HepG2 (cell line): ENCODE measurements at regions not wholly inside any gene's neighbourhood (a gene's known extent, or its start where the extent isn't known, plus 50 kb on each side); places are given as distances from the start of the nearest gene placed in this dataset.

Source experiments
- BCL6 ChIP-seq: IDR thresholded peaks from 2 replicates; pipeline ENCODE4 v1.6.1; 2016; ENCODE audit warnings: missing genetic modification reagents, missing compliant biosample characterization
- CCAR2 ChIP-seq: fragments of 200-400 bp; formaldehyde crosslinking; optimal IDR thresholded peaks from 2 replicates; pipeline ENCODE3; 2018; ENCODE audit warnings: low read depth, mild to moderate bottlenecking, low read length, moderate library complexity
- GABPA ChIP-seq, 2 experiments: IDR thresholded peaks; 2 replicates each; pipeline ENCODE4 v1.6.1; 2011 to 2016; ENCODE audit warnings: low read depth in 2 of 2, low read length in 1 of 2, missing biosample characterization in 1 of 2, missing genetic modification characterization in 1 of 2
- HDAC2 ChIP-seq: sonication (generic); formaldehyde crosslinking; IDR thresholded peaks from 2 replicates; pipeline ENCODE4 v1.4.0; 2020; ENCODE audit warnings: missing genetic modification reagents
- HMG20A ChIP-seq: IDR thresholded peaks from 2 replicates; pipeline ENCODE4 v1.6.1; 2016; ENCODE audit warnings: borderline replicate concordance
- JUNB ChIP-seq: sonication (generic); formaldehyde crosslinking; IDR thresholded peaks from 2 replicates; pipeline ENCODE4 v1.8.0; 2022; ENCODE audit warnings: missing genetic modification reagents, mild to moderate bottlenecking, borderline replicate concordance
- MEIS2 ChIP-seq: sonication (generic); formaldehyde crosslinking; IDR thresholded peaks from 2 replicates; pipeline ENCODE4 v1.9.0; 2021; ENCODE audit warnings: mild to moderate bottlenecking, missing genetic modification reagents
- MIER2 ChIP-seq: IDR thresholded peaks from 2 replicates; pipeline ENCODE4 v1.6.1; 2016; ENCODE audit warnings: missing biosample characterization, missing genetic modification reagents
- SPEN ChIP-seq: sonication (generic); formaldehyde crosslinking; IDR thresholded peaks from 2 replicates; pipeline ENCODE4 v1.5.1; 2020; ENCODE audit warnings: low read depth, mild to moderate bottlenecking, missing genetic modification reagents
- ZNF788 ChIP-seq: sonication (generic); formaldehyde crosslinking; IDR thresholded peaks from 2 replicates; pipeline ENCODE4 v1.5.0; 2020; ENCODE audit warnings: mild to moderate bottlenecking, missing genetic modification reagents, borderline replicate concordance
- ZSCAN20 ChIP-seq: sonication (generic); formaldehyde crosslinking; IDR thresholded peaks from 2 replicates; pipeline ENCODE4 v1.4.0; 2020; ENCODE audit warnings: missing genetic modification reagents, mild to moderate bottlenecking, borderline replicate concordance
- TF ChIP-seq, protein P1 (sequence below): IDR thresholded peaks from 2 replicates; pipeline ENCODE4 v1.6.1; 2016; ENCODE audit warnings: low read depth, control low read depth
- TF ChIP-seq, protein P2 (sequence below): sonication (generic); formaldehyde crosslinking; IDR thresholded peaks from 2 replicates; pipeline ENCODE4 v1.5.0; 2020; ENCODE audit warnings: mild to moderate bottlenecking, low read depth, missing genetic modification reagents, borderline replicate concordance
- TF ChIP-seq, protein P3 (sequence below): sonication (generic); formaldehyde crosslinking; IDR thresholded peaks from 2 replicates; pipeline ENCODE4 v1.8.0; 2022; ENCODE audit warnings: mild to moderate bottlenecking, missing genetic modification reagents
- TF ChIP-seq, protein P4 (sequence below): sonication (generic); formaldehyde crosslinking; conservative IDR thresholded peaks from 2 replicates; pipeline ENCODE4 v1.4.0; 2020; ENCODE audit warnings: missing genetic modification reagents
- TF ChIP-seq, protein P5 (sequence below): sonication (generic); formaldehyde crosslinking; conservative IDR thresholded peaks from 2 replicates; pipeline ENCODE4 v1.8.0; 2022; ENCODE audit warnings: mild to moderate bottlenecking, moderate library complexity, missing genetic modification reagents
- TF ChIP-seq, protein P6 (sequence below): sonication (generic); formaldehyde crosslinking; IDR thresholded peaks from 2 replicates; pipeline ENCODE4 v1.5.1; 2020; ENCODE audit warnings: mild to moderate bottlenecking, missing genetic modification reagents

DNA sequence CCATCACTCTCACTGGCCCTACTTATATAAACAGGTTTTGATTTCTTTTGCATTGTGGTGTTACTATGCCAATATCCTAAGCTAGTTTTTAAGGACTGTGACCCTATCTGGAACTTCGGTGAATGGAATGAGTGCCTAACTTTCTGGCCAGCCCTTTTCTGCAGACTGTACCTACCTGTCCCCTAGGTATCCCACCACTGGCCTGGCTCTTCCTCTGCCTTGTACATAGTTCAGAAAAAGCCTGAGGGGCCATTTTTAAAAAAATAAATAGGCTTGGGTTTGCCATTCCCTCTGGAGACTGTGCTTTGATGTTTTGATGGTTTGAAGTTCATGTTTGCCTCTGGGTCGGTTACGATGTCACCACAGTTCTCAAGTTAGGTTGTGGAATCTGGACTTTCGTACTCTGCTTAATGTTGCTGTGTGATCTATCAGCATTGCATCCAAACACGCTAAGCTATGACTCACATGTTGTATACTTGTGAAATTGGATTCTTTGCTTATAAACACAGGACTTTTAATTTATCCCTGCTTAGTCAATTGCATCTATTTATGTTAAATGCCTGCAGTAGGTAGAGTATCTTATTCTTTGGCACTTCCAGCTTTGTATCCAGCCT is 182.0 kb downstream of the ANKRD50 start (continued):
- TF ChIP-seq, protein P1, sequence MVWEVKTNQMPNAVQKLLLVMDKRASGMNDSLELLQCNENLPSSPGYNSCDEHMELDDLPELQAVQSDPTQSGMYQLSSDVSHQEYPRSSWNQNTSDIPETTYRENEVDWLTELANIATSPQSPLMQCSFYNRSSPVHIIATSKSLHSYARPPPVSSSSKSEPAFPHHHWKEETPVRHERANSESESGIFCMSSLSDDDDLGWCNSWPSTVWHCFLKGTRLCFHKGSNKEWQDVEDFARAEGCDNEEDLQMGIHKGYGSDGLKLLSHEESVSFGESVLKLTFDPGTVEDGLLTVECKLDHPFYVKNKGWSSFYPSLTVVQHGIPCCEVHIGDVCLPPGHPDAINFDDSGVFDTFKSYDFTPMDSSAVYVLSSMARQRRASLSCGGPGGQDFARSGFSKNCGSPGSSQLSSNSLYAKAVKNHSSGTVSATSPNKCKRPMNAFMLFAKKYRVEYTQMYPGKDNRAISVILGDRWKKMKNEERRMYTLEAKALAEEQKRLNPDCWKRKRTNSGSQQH (CRISPR knock-in tag) = 0 out of 2 replicates have a peak, but pooled peaks have one; percentile 30
- TF ChIP-seq, protein P2, sequence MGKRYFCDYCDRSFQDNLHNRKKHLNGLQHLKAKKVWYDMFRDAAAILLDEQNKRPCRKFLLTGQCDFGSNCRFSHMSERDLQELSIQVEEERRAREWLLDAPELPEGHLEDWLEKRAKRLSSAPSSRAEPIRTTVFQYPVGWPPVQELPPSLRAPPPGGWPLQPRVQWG (CRISPR knock-in tag) = no peak
- TF ChIP-seq HDAC2 (CRISPR knock-in tag) = peak; percentile 96
- peak; percentile 57; the same call in 1 of the 2 replicates for TF ChIP-seq SPEN (CRISPR knock-in tag)
- TF ChIP-seq JUNB (CRISPR knock-in tag) = peak; percentile 92
- peak; percentile 95 for TF ChIP-seq HMG20A (CRISPR knock-in tag)
- TF ChIP-seq BCL6 (CRISPR knock-in tag) = peak; percentile 92
- TF ChIP-seq ZNF788 (CRISPR knock-in tag) = peak; percentile 55; the same call in 1 of the 2 replicates
- TF ChIP-seq MIER2 (CRISPR knock-in tag) = peak; percentile 76; the same call in 1 of the 2 replicates
- no peak for TF ChIP-seq GABPA (IDR thresholded peaks at IDR 0.05; ENCODE audit: low read depth, low read length)
- TF ChIP-seq GABPA (CRISPR knock-in tag; IDR thresholded peaks at IDR 0.05; ENCODE audit: low read depth) = peak; percentile 23; the same call in 1 of the 2 replicates
- TF ChIP-seq, protein P3, sequence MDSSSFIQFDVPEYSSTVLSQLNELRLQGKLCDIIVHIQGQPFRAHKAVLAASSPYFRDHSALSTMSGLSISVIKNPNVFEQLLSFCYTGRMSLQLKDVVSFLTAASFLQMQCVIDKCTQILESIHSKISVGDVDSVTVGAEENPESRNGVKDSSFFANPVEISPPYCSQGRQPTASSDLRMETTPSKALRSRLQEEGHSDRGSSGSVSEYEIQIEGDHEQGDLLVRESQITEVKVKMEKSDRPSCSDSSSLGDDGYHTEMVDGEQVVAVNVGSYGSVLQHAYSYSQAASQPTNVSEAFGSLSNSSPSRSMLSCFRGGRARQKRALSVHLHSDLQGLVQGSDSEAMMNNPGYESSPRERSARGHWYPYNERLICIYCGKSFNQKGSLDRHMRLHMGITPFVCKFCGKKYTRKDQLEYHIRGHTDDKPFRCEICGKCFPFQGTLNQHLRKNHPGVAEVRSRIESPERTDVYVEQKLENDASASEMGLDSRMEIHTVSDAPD = peak; percentile 81; the same call in 1 of the 2 replicates
- TF ChIP-seq MEIS2 = peak; percentile 66; the same call in 1 of the 2 replicates
- TF ChIP-seq, protein P4, sequence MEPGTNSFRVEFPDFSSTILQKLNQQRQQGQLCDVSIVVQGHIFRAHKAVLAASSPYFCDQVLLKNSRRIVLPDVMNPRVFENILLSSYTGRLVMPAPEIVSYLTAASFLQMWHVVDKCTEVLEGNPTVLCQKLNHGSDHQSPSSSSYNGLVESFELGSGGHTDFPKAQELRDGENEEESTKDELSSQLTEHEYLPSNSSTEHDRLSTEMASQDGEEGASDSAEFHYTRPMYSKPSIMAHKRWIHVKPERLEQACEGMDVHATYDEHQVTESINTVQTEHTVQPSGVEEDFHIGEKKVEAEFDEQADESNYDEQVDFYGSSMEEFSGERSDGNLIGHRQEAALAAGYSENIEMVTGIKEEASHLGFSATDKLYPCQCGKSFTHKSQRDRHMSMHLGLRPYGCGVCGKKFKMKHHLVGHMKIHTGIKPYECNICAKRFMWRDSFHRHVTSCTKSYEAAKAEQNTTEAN (CRISPR knock-in tag) = peak; percentile 77
- TF ChIP-seq CCAR2 = no peak
- no peak for TF ChIP-seq ZSCAN20
- TF ChIP-seq, protein P5, sequence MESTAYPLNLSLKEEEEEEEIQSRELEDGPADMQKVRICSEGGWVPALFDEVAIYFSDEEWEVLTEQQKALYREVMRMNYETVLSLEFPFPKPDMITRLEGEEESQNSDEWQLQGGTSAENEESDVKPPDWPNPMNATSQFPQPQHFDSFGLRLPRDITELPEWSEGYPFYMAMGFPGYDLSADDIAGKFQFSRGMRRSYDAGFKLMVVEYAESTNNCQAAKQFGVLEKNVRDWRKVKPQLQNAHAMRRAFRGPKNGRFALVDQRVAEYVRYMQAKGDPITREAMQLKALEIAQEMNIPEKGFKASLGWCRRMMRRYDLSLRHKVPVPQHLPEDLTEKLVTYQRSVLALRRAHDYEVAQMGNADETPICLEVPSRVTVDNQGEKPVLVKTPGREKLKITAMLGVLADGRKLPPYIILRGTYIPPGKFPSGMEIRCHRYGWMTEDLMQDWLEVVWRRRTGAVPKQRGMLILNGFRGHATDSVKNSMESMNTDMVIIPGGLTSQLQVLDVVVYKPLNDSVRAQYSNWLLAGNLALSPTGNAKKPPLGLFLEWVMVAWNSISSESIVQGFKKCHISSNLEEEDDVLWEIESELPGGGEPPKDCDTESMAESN (CRISPR knock-in tag) = peak; percentile 52; the same call in 1 of the 2 replicates
- TF ChIP-seq, protein P6, sequence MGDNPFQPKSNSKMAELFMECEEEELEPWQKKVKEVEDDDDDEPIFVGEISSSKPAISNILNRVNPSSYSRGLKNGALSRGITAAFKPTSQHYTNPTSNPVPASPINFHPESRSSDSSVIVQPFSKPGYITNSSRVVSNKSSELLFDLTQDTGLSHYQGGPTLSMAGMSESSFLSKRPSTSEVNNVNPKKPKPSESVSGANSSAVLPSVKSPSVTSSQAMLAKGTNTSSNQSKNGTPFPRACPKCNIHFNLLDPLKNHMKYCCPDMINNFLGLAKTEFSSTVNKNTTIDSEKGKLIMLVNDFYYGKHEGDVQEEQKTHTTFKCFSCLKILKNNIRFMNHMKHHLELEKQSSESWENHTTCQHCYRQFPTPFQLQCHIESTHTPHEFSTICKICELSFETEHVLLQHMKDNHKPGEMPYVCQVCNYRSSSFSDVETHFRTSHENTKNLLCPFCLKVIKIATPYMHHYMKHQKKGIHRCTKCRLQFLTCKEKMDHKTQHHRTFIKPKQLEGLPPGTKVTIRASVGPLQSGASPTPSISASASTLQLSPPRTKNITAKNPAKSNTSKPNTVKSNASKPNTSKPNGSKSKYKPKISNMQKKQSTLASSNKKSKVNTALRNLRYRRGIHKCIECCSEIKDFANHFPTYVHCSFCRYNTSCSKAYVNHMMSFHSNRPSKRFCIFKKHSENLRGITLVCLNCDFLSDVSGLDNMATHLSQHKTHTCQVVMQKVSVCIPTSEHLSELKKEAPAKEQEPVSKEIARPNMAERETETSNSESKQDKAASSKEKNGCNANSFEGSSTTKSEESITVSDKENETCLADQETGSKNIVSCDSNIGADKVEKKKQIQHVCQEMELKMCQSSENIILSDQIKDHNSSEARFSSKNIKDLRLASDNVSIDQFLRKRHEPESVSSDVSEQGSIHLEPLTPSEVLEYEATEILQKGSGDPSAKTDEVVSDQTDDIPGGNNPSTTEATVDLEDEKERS (CRISPR knock-in tag) = peak; percentile 84
